ENCODE measurements at regions not wholly inside any gene's neighbourhood (a gene's known extent, or its start where the extent isn't known, plus 50 kb on each side); places are given as distances from the start of the nearest gene placed in this dataset.
"Not testable (repeated sequence)": the region's sequence is repeated elsewhere in the genome, so short reads cannot be mapped to it uniquely, and the experiment has no call there.

- Histone ChIP-seq H3K79me1 (ENCODE audit: low read length) (no peaks in the 10 kb centered on the region), H2BK12ac (ENCODE audit: low read length) (no peak overlapping the region), H3K14ac (ENCODE audit: low read length) (no peak overlapping the region), H3K4me2 (ENCODE audit: low read length) (no peak overlapping the region), H2AK5ac (ENCODE audit: low read length) (no peak overlapping the region), H3K9me3 (ENCODE audit: insufficient read depth, low read depth, low read length) (no peaks in the 10 kb centered on the region), H4K8ac (ENCODE audit: low read depth, low read length) (no peak overlapping the region), H3K18ac (ENCODE audit: low read length) (no peak overlapping the region), H4K12ac (ENCODE audit: low read depth, low read length) (no peak overlapping the region), H3K23ac (ENCODE audit: low read length) (no peak overlapping the region), H3K27me3 (ENCODE audit: insufficient read depth, low read length) (no peaks in the 10 kb centered on the region), H2AFZ (ENCODE audit: insufficient read depth, low read length, poor library complexity) (no peak overlapping the region), H3K4me1 (ENCODE audit: control insufficient read depth in 1 of 2, insufficient read depth in 2 of 2, low read length in 2 of 2) (no peaks in the 10 kb centered on the region), H4K91ac (ENCODE audit: low read depth, low read length) (no peak overlapping the region), H3K4ac (ENCODE audit: low read depth, low read length) (no peak overlapping the region), H3K79me2 (ENCODE audit: control insufficient read depth, insufficient read depth, low read length, poor library complexity) (no peaks in the 10 kb centered on the region), H3K4me3 (ENCODE audit: low read depth, low read length) (no peak overlapping the region), H3K36me3 (ENCODE audit: control insufficient read depth in 1 of 2, insufficient read depth in 2 of 2, low read length in 2 of 2) (no peaks in the 10 kb centered on the region), H2BK120ac (ENCODE audit: insufficient read depth, low read length, poor library complexity) (no peak overlapping the region), H3K9ac (ENCODE audit: low read length) (no peak overlapping the region), H2BK5ac (ENCODE audit: low read depth, low read length, poor library complexity) (no peak overlapping the region), H3K27ac (ENCODE audit: low read depth, low read length) (no peak overlapping the region)
- no peak for DNase-seq
Observed at GRCh38 chr13:78491978-78492377, 111.4 kb downstream of the POU4F1 start.

GRCh38 chr13:78490225-78490624 lies 113.1 kb downstream of the POU4F1 start:
- not testable (repeated sequence) for H2AK5ac ChIP-seq (ENCODE audit: low read length); H3K79me1 ChIP-seq (ENCODE audit: low read length); H3K23ac ChIP-seq (ENCODE audit: low read length); H3K79me2 ChIP-seq (ENCODE audit: control insufficient read depth, insufficient read depth, low read length, poor library complexity); H3K9ac ChIP-seq (ENCODE audit: low read length); H2BK120ac ChIP-seq (ENCODE audit: insufficient read depth, low read length, poor library complexity); H3K4me3 ChIP-seq (ENCODE audit: low read depth, low read length); H3K36me3 ChIP-seq (ENCODE audit: control insufficient read depth in 1 of 2, insufficient read depth in 2 of 2, low read length in 2 of 2); H3K9me3 ChIP-seq (ENCODE audit: insufficient read depth, low read depth, low read length); H2AFZ ChIP-seq (ENCODE audit: insufficient read depth, low read length, poor library complexity); H3K27ac ChIP-seq (ENCODE audit: low read depth, low read length); H3K14ac ChIP-seq (ENCODE audit: low read length); H3K4ac ChIP-seq (ENCODE audit: low read depth, low read length); H3K4me2 ChIP-seq (ENCODE audit: low read length); H4K91ac ChIP-seq (ENCODE audit: low read depth, low read length); H3K18ac ChIP-seq (ENCODE audit: low read length); H4K8ac ChIP-seq (ENCODE audit: low read depth, low read length); H3K4me1 ChIP-seq (ENCODE audit: control insufficient read depth in 1 of 2, insufficient read depth in 2 of 2, low read length in 2 of 2); DNase-seq; H4K12ac ChIP-seq (ENCODE audit: low read depth, low read length); H2BK5ac ChIP-seq (ENCODE audit: low read depth, low read length, poor library complexity); H2BK12ac ChIP-seq (ENCODE audit: low read length); H3K27me3 ChIP-seq (ENCODE audit: insufficient read depth, low read length)
- no CpG with 5 or more reads among the region's 7 CpGs for WGBS (ENCODE audit: extremely low coverage, insufficient coverage, insufficient read length)

- no peak overlapping the region for H3K4me2 ChIP-seq (ENCODE audit: low read length)
- no peak for DNase-seq
- H3K27ac ChIP-seq (ENCODE audit: low read depth, low read length): no peak overlapping the region
- H4K91ac ChIP-seq (ENCODE audit: low read depth, low read length): no peak overlapping the region
- H3K27me3 ChIP-seq (ENCODE audit: insufficient read depth, low read length): no peaks in the 10 kb centered on the region
- no peak overlapping the region for H3K18ac ChIP-seq (ENCODE audit: low read length)
- no peaks in the 10 kb centered on the region for H3K4me1 ChIP-seq (ENCODE audit: control insufficient read depth in 1 of 2, insufficient read depth in 2 of 2, low read length in 2 of 2)
- H2AFZ ChIP-seq (ENCODE audit: insufficient read depth, low read length, poor library complexity): no peak overlapping the region
- no peaks in the 10 kb centered on the region for H3K79me2 ChIP-seq (ENCODE audit: control insufficient read depth, insufficient read depth, low read length, poor library complexity)
- H2BK12ac ChIP-seq (ENCODE audit: low read length): no peak overlapping the region
- no peak overlapping the region for H4K12ac ChIP-seq (ENCODE audit: low read depth, low read length)
- H3K4me3 ChIP-seq (ENCODE audit: low read depth, low read length): no peak overlapping the region
- H3K4ac ChIP-seq (ENCODE audit: low read depth, low read length): no peak overlapping the region
- H3K79me1 ChIP-seq (ENCODE audit: low read length): no peaks in the 10 kb centered on the region
- H3K14ac ChIP-seq (ENCODE audit: low read length): no peak overlapping the region
- no peaks in the 10 kb centered on the region for H3K36me3 ChIP-seq (ENCODE audit: control insufficient read depth in 1 of 2, insufficient read depth in 2 of 2, low read length in 2 of 2)
- H2BK5ac ChIP-seq (ENCODE audit: low read depth, low read length, poor library complexity): no peak overlapping the region
- WGBS (ENCODE audit: extremely low coverage, insufficient coverage, insufficient read length): no CpG with 5 or more reads among the region's 1 CpG
- H2BK120ac ChIP-seq (ENCODE audit: insufficient read depth, low read length, poor library complexity): no peak overlapping the region
- no peak overlapping the region for H2AK5ac ChIP-seq (ENCODE audit: low read length)
- no peaks in the 10 kb centered on the region for H3K9me3 ChIP-seq (ENCODE audit: insufficient read depth, low read depth, low read length)
- H4K8ac ChIP-seq (ENCODE audit: low read depth, low read length): no peak overlapping the region
- H3K9ac ChIP-seq (ENCODE audit: low read length): no peak overlapping the region
- H3K23ac ChIP-seq (ENCODE audit: low read length): no peak overlapping the region
Observed at GRCh38 chr13:78487707-78488106, 115.6 kb downstream of the POU4F1 start.

- H3K9me3 ChIP-seq (ENCODE audit: insufficient read depth, low read depth, low read length): no peaks in the 10 kb centered on the region
- no peak overlapping the region for H3K9ac ChIP-seq (ENCODE audit: low read length)
- DNase-seq: no peak
- no peaks in the 10 kb centered on the region for H3K36me3 ChIP-seq (ENCODE audit: control insufficient read depth in 1 of 2, insufficient read depth in 2 of 2, low read length in 2 of 2)
- no peaks in the 10 kb centered on the region for H3K79me1 ChIP-seq (ENCODE audit: low read length)
- no peak overlapping the region for H3K18ac ChIP-seq (ENCODE audit: low read length)
- H2BK5ac ChIP-seq (ENCODE audit: low read depth, low read length, poor library complexity): no peak overlapping the region
- no peak overlapping the region for H2BK120ac ChIP-seq (ENCODE audit: insufficient read depth, low read length, poor library complexity)
- no peaks in the 10 kb centered on the region for H3K27me3 ChIP-seq (ENCODE audit: insufficient read depth, low read length)
- no peak overlapping the region for H3K4me3 ChIP-seq (ENCODE audit: low read depth, low read length)
- H4K8ac ChIP-seq (ENCODE audit: low read depth, low read length): no peak overlapping the region
- no peak overlapping the region for H3K4me2 ChIP-seq (ENCODE audit: low read length)
- H3K14ac ChIP-seq (ENCODE audit: low read length): no peak overlapping the region
- H2AFZ ChIP-seq (ENCODE audit: insufficient read depth, low read length, poor library complexity): no peak overlapping the region
- H4K12ac ChIP-seq (ENCODE audit: low read depth, low read length): no peak overlapping the region
- no peak overlapping the region for H3K4ac ChIP-seq (ENCODE audit: low read depth, low read length)
- no peak overlapping the region for H2AK5ac ChIP-seq (ENCODE audit: low read length)
- no peak overlapping the region for H3K27ac ChIP-seq (ENCODE audit: low read depth, low read length)
- H4K91ac ChIP-seq (ENCODE audit: low read depth, low read length): no peak overlapping the region
- no CpG with 5 or more reads among the region's 3 CpGs for WGBS (ENCODE audit: extremely low coverage, insufficient coverage, insufficient read length)
- H3K4me1 ChIP-seq (ENCODE audit: control insufficient read depth in 1 of 2, insufficient read depth in 2 of 2, low read length in 2 of 2): no peaks in the 10 kb centered on the region
- H3K23ac ChIP-seq (ENCODE audit: low read length): no peak overlapping the region
- no peak overlapping the region for H2BK12ac ChIP-seq (ENCODE audit: low read length)
- no peaks in the 10 kb centered on the region for H3K79me2 ChIP-seq (ENCODE audit: control insufficient read depth, insufficient read depth, low read length, poor library complexity)
Observed at GRCh38 chr13:78485803-78486202, 117.5 kb downstream of the POU4F1 start.

- Histone ChIP-seq H3K23ac (ENCODE audit: low read length) (no peak overlapping the region), H3K4me3 (ENCODE audit: low read depth, low read length) (no peak overlapping the region), H3K4me2 (ENCODE audit: low read length) (no peak overlapping the region), H2BK5ac (ENCODE audit: low read depth, low read length, poor library complexity) (no peak overlapping the region), H2AFZ (ENCODE audit: insufficient read depth, low read length, poor library complexity) (no peak overlapping the region), H3K4ac (ENCODE audit: low read depth, low read length) (no peak overlapping the region), H3K27me3 (ENCODE audit: insufficient read depth, low read length) (no peaks in the 10 kb centered on the region), H3K14ac (ENCODE audit: low read length) (no peak overlapping the region), H3K18ac (ENCODE audit: low read length) (no peak overlapping the region), H3K79me2 (ENCODE audit: control insufficient read depth, insufficient read depth, low read length, poor library complexity) (no peaks in the 10 kb centered on the region), H4K12ac (ENCODE audit: low read depth, low read length) (no peak overlapping the region), H3K4me1 (ENCODE audit: control insufficient read depth in 1 of 2, insufficient read depth in 2 of 2, low read length in 2 of 2) (no peaks in the 10 kb centered on the region), H2AK5ac (ENCODE audit: low read length) (no peak overlapping the region), H3K36me3 (ENCODE audit: control insufficient read depth in 1 of 2, insufficient read depth in 2 of 2, low read length in 2 of 2) (no peaks in the 10 kb centered on the region), H4K8ac (ENCODE audit: low read depth, low read length) (no peak overlapping the region), H4K91ac (ENCODE audit: low read depth, low read length) (no peak overlapping the region), H2BK12ac (ENCODE audit: low read length) (no peak overlapping the region), H3K79me1 (ENCODE audit: low read length) (no peaks in the 10 kb centered on the region), H3K27ac (ENCODE audit: low read depth, low read length) (no peak overlapping the region), H2BK120ac (ENCODE audit: insufficient read depth, low read length, poor library complexity) (no peak overlapping the region), H3K9ac (ENCODE audit: low read length) (no peak overlapping the region), H3K9me3 (ENCODE audit: insufficient read depth, low read depth, low read length) (no peaks in the 10 kb centered on the region)
- WGBS (ENCODE audit: extremely low coverage, insufficient coverage, insufficient read length): no CpG with 5 or more reads among the region's 1 CpG
- no peak for DNase-seq
Observed at GRCh38 chr13:78478183-78478582, 125.2 kb downstream of the POU4F1 start.

All from trophoblast cell (in vitro differentiated cells and primary cell).